ENCODE measurements at regions not wholly inside any gene's neighbourhood (a gene's known extent, or its start where the extent isn't known, plus 50 kb on each side); places are given as distances from the start of the nearest gene placed in this dataset.

GRCh38 chr20:7232796-7233195, 465.3 kb downstream of the BMP2 start:
- no peak overlapping the region for H3K18ac ChIP-seq (ENCODE audit: low read length)
- H3K27ac ChIP-seq (ENCODE audit: low read depth, low read length): no peak overlapping the region
- H2BK120ac ChIP-seq (ENCODE audit: insufficient read depth, low read length, poor library complexity): no peak overlapping the region
- H3K79me1 ChIP-seq (ENCODE audit: low read length): no peaks in the 10 kb centered on the region
- H3K4me1 ChIP-seq (ENCODE audit: control insufficient read depth in 1 of 2, insufficient read depth in 2 of 2, low read length in 2 of 2): no peaks in the 10 kb centered on the region
- no peaks in the 10 kb centered on the region for H3K36me3 ChIP-seq (ENCODE audit: control insufficient read depth in 1 of 2, insufficient read depth in 2 of 2, low read length in 2 of 2)
- H3K23ac ChIP-seq (ENCODE audit: low read length): no peak overlapping the region
- no peak for DNase-seq
- no peak overlapping the region for H2AFZ ChIP-seq (ENCODE audit: insufficient read depth, low read length, poor library complexity)
- H3K4me2 ChIP-seq (ENCODE audit: low read length): no peak overlapping the region
- no peak overlapping the region for H3K4ac ChIP-seq (ENCODE audit: low read depth, low read length)
- H2BK5ac ChIP-seq (ENCODE audit: low read depth, low read length, poor library complexity): no peak overlapping the region
- H3K4me3 ChIP-seq (ENCODE audit: low read depth, low read length): no peak overlapping the region
- no peaks in the 10 kb centered on the region for H3K27me3 ChIP-seq (ENCODE audit: insufficient read depth, low read length)
- H2AK5ac ChIP-seq (ENCODE audit: low read length): no peak overlapping the region
- no peak overlapping the region for H2BK12ac ChIP-seq (ENCODE audit: low read length)
- H3K9ac ChIP-seq (ENCODE audit: low read length): no peak overlapping the region
- H4K12ac ChIP-seq (ENCODE audit: low read depth, low read length): no peak overlapping the region
- H3K14ac ChIP-seq (ENCODE audit: low read length): no peak overlapping the region
- no CpG with 5 or more reads among the region's 2 CpGs for WGBS (ENCODE audit: extremely low coverage, insufficient coverage, insufficient read length)
- no peak overlapping the region for H4K91ac ChIP-seq (ENCODE audit: low read depth, low read length)
- H3K9me3 ChIP-seq (ENCODE audit: insufficient read depth, low read depth, low read length): no peaks in the 10 kb centered on the region
- H3K79me2 ChIP-seq (ENCODE audit: control insufficient read depth, insufficient read depth, low read length, poor library complexity): no peaks in the 10 kb centered on the region
- H4K8ac ChIP-seq (ENCODE audit: low read depth, low read length): no peak overlapping the region

DNA sequence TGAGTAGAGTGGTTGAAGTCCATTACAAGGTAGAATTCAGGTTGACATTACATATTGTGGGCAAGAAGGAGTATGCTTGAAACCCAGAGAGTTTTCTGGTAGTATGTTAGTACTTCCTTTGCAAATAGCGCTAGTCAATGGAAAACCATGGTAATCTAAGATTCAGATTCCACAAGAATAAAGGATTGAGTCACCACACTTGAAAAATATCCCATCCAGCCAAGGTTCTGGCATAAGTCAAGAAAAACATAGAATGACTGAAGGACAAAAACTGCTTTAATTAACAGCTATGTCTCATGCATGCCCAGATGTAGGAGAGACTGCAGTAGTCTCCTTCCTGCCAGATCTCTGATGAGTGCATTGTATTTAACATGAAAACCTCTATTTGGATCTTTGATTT, 469.8 kb downstream of the BMP2 start:
- no peak overlapping the region for H3K9ac ChIP-seq (ENCODE audit: low read length)
- H3K4ac ChIP-seq (ENCODE audit: low read depth, low read length): no peak overlapping the region
- no peaks in the 10 kb centered on the region for H3K4me1 ChIP-seq (ENCODE audit: control insufficient read depth in 1 of 2, insufficient read depth in 2 of 2, low read length in 2 of 2)
- H2BK5ac ChIP-seq (ENCODE audit: low read depth, low read length, poor library complexity): no peak overlapping the region
- DNase-seq: no peak
- H3K79me2 ChIP-seq (ENCODE audit: control insufficient read depth, insufficient read depth, low read length, poor library complexity): no peaks in the 10 kb centered on the region
- H3K23ac ChIP-seq (ENCODE audit: low read length): no peak overlapping the region
- no peaks in the 10 kb centered on the region for H3K9me3 ChIP-seq (ENCODE audit: insufficient read depth, low read depth, low read length)
- no peak overlapping the region for H3K27ac ChIP-seq (ENCODE audit: low read depth, low read length)
- H4K8ac ChIP-seq (ENCODE audit: low read depth, low read length): no peak overlapping the region
- H3K27me3 ChIP-seq (ENCODE audit: insufficient read depth, low read length): no peaks in the 10 kb centered on the region
- no peaks in the 10 kb centered on the region for H3K79me1 ChIP-seq (ENCODE audit: low read length)
- H2BK120ac ChIP-seq (ENCODE audit: insufficient read depth, low read length, poor library complexity): no peak overlapping the region
- H3K36me3 ChIP-seq (ENCODE audit: control insufficient read depth in 1 of 2, insufficient read depth in 2 of 2, low read length in 2 of 2): no peaks in the 10 kb centered on the region
- no peak overlapping the region for H2AK5ac ChIP-seq (ENCODE audit: low read length)
- no peak overlapping the region for H4K12ac ChIP-seq (ENCODE audit: low read depth, low read length)
- no peak overlapping the region for H3K4me3 ChIP-seq (ENCODE audit: low read depth, low read length)
- no peak overlapping the region for H3K18ac ChIP-seq (ENCODE audit: low read length)
- H4K91ac ChIP-seq (ENCODE audit: low read depth, low read length): no peak overlapping the region
- no peak overlapping the region for H3K4me2 ChIP-seq (ENCODE audit: low read length)
- H2AFZ ChIP-seq (ENCODE audit: insufficient read depth, low read length, poor library complexity): no peak overlapping the region
- no peak overlapping the region for H3K14ac ChIP-seq (ENCODE audit: low read length)
- no CpG with 5 or more reads among the region's 1 CpG for WGBS (ENCODE audit: extremely low coverage, insufficient coverage, insufficient read length)
- no peak overlapping the region for H2BK12ac ChIP-seq (ENCODE audit: low read length)

DNA sequence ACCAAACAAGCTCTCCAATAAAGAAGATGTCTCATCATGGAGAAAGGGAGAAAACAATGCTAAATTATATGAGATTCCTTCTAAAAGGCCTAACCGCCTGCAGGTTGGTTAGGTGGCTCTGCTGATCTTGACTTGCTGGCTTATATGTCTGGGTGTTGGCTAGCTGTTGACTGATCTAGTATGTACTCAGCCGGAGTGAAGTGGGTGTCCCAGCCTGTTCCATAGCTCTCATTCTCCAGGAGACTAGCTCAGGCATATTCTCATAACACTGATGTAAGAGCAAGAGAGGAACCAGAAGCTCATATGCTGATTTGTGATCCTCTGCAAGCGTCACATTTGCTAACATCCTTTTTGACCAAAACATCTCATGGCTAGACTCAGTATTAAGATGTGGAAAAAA, 473.0 kb downstream of the BMP2 start:
- H3K4me2 ChIP-seq (ENCODE audit: low read length): no peak overlapping the region
- no peak overlapping the region for H3K23ac ChIP-seq (ENCODE audit: low read length)
- no peaks in the 10 kb centered on the region for H3K27me3 ChIP-seq (ENCODE audit: insufficient read depth, low read length)
- H2BK120ac ChIP-seq (ENCODE audit: insufficient read depth, low read length, poor library complexity): no peak overlapping the region
- H3K9me3 ChIP-seq (ENCODE audit: insufficient read depth, low read depth, low read length): no peaks in the 10 kb centered on the region
- H4K12ac ChIP-seq (ENCODE audit: low read depth, low read length): no peak overlapping the region
- H4K91ac ChIP-seq (ENCODE audit: low read depth, low read length): no peak overlapping the region
- no peak for DNase-seq
- no peak overlapping the region for H3K27ac ChIP-seq (ENCODE audit: low read depth, low read length)
- no peak overlapping the region for H2AFZ ChIP-seq (ENCODE audit: insufficient read depth, low read length, poor library complexity)
- H3K79me1 ChIP-seq (ENCODE audit: low read length): no peaks in the 10 kb centered on the region
- H3K4me1 ChIP-seq (ENCODE audit: control insufficient read depth in 1 of 2, insufficient read depth in 2 of 2, low read length in 2 of 2): no peaks in the 10 kb centered on the region
- H4K8ac ChIP-seq (ENCODE audit: low read depth, low read length): no peak overlapping the region
- no peaks in the 10 kb centered on the region for H3K36me3 ChIP-seq (ENCODE audit: control insufficient read depth in 1 of 2, insufficient read depth in 2 of 2, low read length in 2 of 2)
- no peak overlapping the region for H2BK5ac ChIP-seq (ENCODE audit: low read depth, low read length, poor library complexity)
- no peaks in the 10 kb centered on the region for H3K79me2 ChIP-seq (ENCODE audit: control insufficient read depth, insufficient read depth, low read length, poor library complexity)
- WGBS (ENCODE audit: extremely low coverage, insufficient coverage, insufficient read length): no CpG with 5 or more reads among the region's 3 CpGs
- H3K18ac ChIP-seq (ENCODE audit: low read length): no peak overlapping the region
- H3K14ac ChIP-seq (ENCODE audit: low read length): no peak overlapping the region
- H2AK5ac ChIP-seq (ENCODE audit: low read length): no peak overlapping the region
- H3K4ac ChIP-seq (ENCODE audit: low read depth, low read length): no peak overlapping the region
- no peak overlapping the region for H2BK12ac ChIP-seq (ENCODE audit: low read length)
- no peak overlapping the region for H3K4me3 ChIP-seq (ENCODE audit: low read depth, low read length)
- H3K9ac ChIP-seq (ENCODE audit: low read length): no peak overlapping the region

DNA sequence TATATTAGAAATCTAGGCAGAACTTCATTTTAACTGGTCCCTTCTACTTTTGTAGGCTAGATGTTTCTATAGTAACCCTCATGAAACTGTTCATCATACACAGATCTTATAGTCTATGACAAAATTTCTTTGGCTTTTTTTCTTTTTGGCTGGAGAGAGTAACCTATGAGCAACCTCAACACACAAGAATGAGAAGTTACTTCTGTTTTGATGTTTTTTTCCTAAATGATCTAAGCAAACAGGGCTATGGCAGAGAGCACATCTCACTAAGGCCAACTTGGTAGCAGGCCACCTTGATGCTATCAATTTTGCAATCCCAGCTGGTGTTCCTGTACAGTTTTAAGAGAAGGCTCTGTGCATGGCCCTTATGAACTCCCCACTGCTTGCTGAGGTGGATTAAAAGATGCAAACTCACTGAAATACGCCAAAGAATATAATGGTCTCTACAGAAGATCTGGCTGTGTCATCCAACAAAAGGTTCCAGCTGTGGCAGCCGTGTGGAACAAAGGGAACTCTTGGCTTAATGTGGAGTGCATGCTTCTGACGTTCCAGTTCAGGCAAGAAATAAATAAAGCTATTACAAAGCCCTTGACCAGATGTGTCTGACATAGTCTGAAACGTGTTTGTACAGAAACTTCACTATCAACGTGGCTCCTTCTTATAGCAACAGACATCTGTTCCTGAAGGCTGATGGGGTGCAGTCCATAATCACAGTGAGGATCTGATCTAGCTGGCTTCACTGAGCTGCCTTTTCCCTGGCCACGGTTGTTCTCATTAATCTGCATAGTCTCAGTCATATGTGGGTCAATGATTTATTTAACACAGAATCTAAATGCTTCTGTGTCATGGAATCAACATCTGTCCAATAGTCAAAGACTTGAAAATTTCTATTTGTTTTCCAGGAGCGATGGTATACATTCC, 481.1 kb downstream of the BMP2 start:
- Histone ChIP-seq H2AFZ (ENCODE audit: insufficient read depth, low read length, poor library complexity) (no peak overlapping the region), H4K8ac (ENCODE audit: low read depth, low read length) (no peak overlapping the region), H3K79me2 (ENCODE audit: control insufficient read depth, insufficient read depth, low read length, poor library complexity) (no peaks in the 10 kb centered on the region), H3K23ac (ENCODE audit: low read length) (no peak overlapping the region), H3K27ac (ENCODE audit: low read depth, low read length) (no peak overlapping the region), H3K18ac (ENCODE audit: low read length) (no peak overlapping the region), H3K9ac (ENCODE audit: low read length) (no peak overlapping the region), H3K4ac (ENCODE audit: low read depth, low read length) (no peak overlapping the region), H2BK5ac (ENCODE audit: low read depth, low read length, poor library complexity) (no peak overlapping the region), H3K27me3 (ENCODE audit: insufficient read depth, low read length) (no peaks in the 10 kb centered on the region), H3K4me1 (ENCODE audit: control insufficient read depth in 1 of 2, insufficient read depth in 2 of 2, low read length in 2 of 2) (no peaks in the 10 kb centered on the region), H2BK12ac (ENCODE audit: low read length) (no peak overlapping the region), H3K36me3 (ENCODE audit: control insufficient read depth in 1 of 2, insufficient read depth in 2 of 2, low read length in 2 of 2) (no peaks in the 10 kb centered on the region), H4K91ac (ENCODE audit: low read depth, low read length) (no peak overlapping the region), H3K4me3 (ENCODE audit: low read depth, low read length) (no peak overlapping the region), H2AK5ac (ENCODE audit: low read length) (no peak overlapping the region), H4K12ac (ENCODE audit: low read depth, low read length) (no peak overlapping the region), H2BK120ac (ENCODE audit: insufficient read depth, low read length, poor library complexity) (no peak overlapping the region), H3K4me2 (ENCODE audit: low read length) (no peak overlapping the region), H3K14ac (ENCODE audit: low read length) (no peak overlapping the region), H3K79me1 (ENCODE audit: low read length) (no peaks in the 10 kb centered on the region), H3K9me3 (ENCODE audit: insufficient read depth, low read depth, low read length) (no peaks in the 10 kb centered on the region)
- no CpG with 5 or more reads among the region's 7 CpGs for WGBS (ENCODE audit: extremely low coverage, insufficient coverage, insufficient read length)
- no peak for DNase-seq

Measured in trophoblast cell (in vitro differentiated cells and primary cell).